IPS-18a (cell line): ENCODE measurements at regions not wholly inside any gene's neighbourhood (a gene's known extent, or its start where the extent isn't known, plus 50 kb on each side); places are given as distances from the start of the nearest gene placed in this dataset.

ENCODE experiments used
- H3K27ac ChIP-seq: one replicate; pipeline ENCODE4 v1.5.1; 2013; ENCODE audit warnings: low read length
- H3K27me3 ChIP-seq: one replicate; pipeline ENCODE4 v1.6.1; 2013; ENCODE audit warnings: mild to moderate bottlenecking, low read length; ENCODE audit not compliant: control insufficient read depth, insufficient read depth
- H3K36me3 ChIP-seq: one replicate; pipeline ENCODE4 v1.6.1; 2013; ENCODE audit warnings: low read depth, low read length; ENCODE audit not compliant: control insufficient read depth
- H3K4me1 ChIP-seq: one replicate; pipeline ENCODE4 v1.6.1; 2013; ENCODE audit warnings: low read depth, low read length; ENCODE audit not compliant: control insufficient read depth
- H3K4me3 ChIP-seq: one replicate; pipeline ENCODE4 v1.5.1; 2013; ENCODE audit warnings: low read length
- H3K9ac ChIP-seq: one replicate; pipeline ENCODE4 v1.6.1; 2013; ENCODE audit warnings: mild to moderate bottlenecking, low read length, moderate library complexity
- H3K9me3 ChIP-seq: one replicate; pipeline ENCODE4 v1.6.1; 2013; ENCODE audit warnings: low read depth, low read length; ENCODE audit not compliant: control insufficient read depth

DNA sequence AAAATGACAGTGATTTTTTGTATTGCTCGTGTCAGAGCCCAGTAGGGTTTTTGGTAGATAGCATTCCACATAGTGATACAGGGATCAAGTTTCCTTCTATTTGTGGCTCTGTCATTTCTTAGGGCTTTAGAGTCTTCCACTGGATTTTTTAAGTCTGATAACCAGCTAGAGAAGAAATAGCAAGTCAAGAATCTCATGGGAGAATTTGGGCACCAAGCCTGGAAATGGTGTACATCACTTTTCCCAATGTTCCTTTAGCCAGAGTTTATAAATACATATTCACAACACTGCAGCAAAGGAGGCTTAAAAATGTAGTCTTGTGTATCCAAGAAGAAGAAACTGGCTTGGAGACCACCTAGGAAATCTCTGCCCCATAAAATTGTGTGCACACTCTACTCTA is 647.1 kb upstream of the KLF4 start:
- no peak overlapping the region for H3K4me3 ChIP-seq
- H3K36me3 ChIP-seq: no peaks in the 10 kb centered on the region
- H3K9ac ChIP-seq: no peak overlapping the region
- no peaks in the 10 kb centered on the region for H3K9me3 ChIP-seq
- no peaks in the 10 kb centered on the region for H3K27me3 ChIP-seq
- H3K27ac ChIP-seq: no peak overlapping the region
- peaks cover 7% of the 10 kb centered on the region for H3K4me1 ChIP-seq

DNA sequence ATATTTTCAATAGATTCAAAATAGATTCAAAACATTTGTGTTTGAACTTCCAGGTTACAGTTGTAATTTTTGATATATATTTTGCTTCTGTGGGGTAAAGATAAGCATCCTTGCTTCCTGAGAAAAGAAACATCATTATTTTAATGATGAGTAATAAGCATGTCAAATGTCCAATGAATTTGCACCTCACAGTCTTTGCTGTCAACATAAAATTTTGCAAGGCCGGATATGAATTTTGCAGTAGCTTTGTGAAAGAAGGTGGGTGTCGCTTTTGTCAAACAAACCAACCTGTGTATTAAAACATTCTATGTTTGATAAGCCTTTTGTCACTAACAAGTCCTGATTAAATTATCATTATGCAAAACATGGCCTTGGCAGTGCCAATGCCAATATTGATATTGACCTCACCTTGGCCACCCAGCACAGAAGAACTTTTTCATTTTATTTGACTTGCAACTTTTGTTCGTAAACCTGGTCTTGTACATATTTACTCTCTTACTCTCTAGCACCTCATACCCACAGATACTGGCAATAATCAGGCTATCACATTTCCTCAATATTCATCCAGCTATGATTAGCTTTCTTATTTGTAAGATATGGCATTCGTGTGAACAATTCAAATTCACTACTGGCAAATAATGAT is 645.0 kb upstream of the KLF4 start:
- Histone ChIP-seq H3K9me3 (no peaks in the 10 kb centered on the region), H3K27me3 (no peaks in the 10 kb centered on the region), H3K9ac (no peak overlapping the region), H3K4me1 (peaks cover 7% of the 10 kb centered on the region), H3K4me3 (no peak overlapping the region), H3K36me3 (no peaks in the 10 kb centered on the region), H3K27ac (no peak overlapping the region)

DNA sequence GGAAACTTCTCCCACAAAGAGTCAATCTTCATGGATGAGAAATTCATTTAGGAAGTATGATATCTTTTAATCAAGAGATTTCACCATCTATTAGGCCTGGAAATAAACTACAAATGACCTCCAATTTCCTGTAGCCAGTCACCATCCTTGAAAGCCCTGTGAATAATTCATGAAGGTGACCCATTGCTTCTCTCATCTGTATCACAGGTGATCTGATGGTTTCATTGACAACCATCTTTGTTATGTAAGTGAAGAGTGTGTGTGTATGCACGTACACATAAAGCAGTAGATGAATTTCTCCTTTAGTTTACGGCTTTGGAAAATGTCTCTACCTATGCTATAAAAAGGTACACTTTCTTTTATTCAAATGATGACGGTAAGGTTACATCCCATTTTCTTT is 644.1 kb upstream of the KLF4 start:
- Histone ChIP-seq H3K27ac (no peak overlapping the region), H3K9me3 (no peaks in the 10 kb centered on the region), H3K9ac (no peak overlapping the region), H3K27me3 (no peaks in the 10 kb centered on the region), H3K4me1 (peaks cover 7% of the 10 kb centered on the region), H3K4me3 (no peak overlapping the region), H3K36me3 (no peaks in the 10 kb centered on the region)

DNA sequence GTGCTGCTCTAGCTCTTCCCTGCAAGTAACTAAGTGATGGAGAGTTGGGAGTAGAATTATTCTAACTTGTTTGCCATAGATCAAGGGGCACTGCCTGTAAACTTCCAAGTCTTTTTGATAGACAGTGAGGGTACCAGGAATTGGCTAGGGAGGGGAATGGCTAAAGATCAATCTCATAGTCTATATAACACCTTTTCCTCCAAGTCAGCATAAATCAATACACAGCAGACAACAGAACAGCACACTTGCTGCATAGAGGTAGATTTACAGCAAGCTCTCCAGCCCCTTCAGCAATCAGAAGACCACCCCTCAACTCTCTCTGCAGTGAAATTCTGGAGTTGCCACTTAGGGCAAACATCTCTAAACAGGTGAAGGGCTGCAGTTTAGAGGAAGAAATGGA is 643.5 kb upstream of the KLF4 start:
- Histone ChIP-seq H3K27me3 (no peaks in the 10 kb centered on the region), H3K4me1 (peaks cover 7% of the 10 kb centered on the region), H3K9ac (no peak overlapping the region), H3K27ac (no peak overlapping the region), H3K36me3 (no peaks in the 10 kb centered on the region), H3K4me3 (no peak overlapping the region), H3K9me3 (no peaks in the 10 kb centered on the region)

DNA sequence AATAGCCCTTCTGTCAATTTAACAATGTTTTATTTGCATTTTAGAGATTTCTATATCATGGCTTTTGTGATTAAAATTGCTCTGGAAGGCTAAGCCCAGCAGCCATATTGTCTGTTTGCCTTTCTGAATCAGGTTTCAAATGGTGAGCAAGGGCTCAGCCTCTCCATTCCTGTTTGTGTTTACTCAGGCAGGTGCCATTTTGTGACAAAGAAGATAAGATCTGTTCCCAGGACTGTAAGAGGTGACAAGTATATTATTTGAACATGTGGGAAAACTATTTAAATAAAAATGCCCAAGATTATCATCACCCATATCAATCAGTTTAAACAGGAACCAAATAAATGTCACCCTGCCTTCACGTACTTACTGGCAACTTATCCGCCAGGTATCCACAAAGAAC is 641.3 kb upstream of the KLF4 start:
- H3K9me3 ChIP-seq: no peaks in the 10 kb centered on the region
- no peaks in the 10 kb centered on the region for H3K36me3 ChIP-seq
- no peak overlapping the region for H3K4me3 ChIP-seq
- H3K9ac ChIP-seq: no peak overlapping the region
- no peak overlapping the region for H3K27ac ChIP-seq
- peaks cover 7% of the 10 kb centered on the region for H3K4me1 ChIP-seq
- H3K27me3 ChIP-seq: no peaks in the 10 kb centered on the region

DNA sequence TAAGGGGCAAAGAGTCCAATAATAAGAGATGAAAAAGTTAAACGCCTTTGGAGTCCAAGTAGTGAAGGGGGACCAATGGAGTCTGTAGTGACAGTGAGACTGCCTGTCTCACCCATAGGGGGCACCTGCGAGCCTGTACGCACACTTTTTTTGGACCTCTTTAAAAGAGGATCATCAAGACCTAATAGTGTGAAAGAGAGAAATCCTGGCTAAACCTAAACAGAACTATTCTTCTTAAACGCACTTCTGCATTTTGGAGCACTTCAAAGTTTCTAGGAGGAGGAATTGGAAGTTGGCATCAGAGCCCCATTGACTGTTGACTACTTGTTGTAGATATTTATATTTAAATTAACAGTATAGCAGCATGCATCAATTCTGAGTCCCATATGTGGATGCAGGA is 636.1 kb upstream of the KLF4 start:
- Histone ChIP-seq H3K9ac (no peak overlapping the region), H3K9me3 (no peaks in the 10 kb centered on the region), H3K27ac (no peak overlapping the region), H3K4me1 (peaks cover 6% of the 10 kb centered on the region), H3K36me3 (no peaks in the 10 kb centered on the region), H3K4me3 (no peak overlapping the region), H3K27me3 (no peaks in the 10 kb centered on the region)

DNA sequence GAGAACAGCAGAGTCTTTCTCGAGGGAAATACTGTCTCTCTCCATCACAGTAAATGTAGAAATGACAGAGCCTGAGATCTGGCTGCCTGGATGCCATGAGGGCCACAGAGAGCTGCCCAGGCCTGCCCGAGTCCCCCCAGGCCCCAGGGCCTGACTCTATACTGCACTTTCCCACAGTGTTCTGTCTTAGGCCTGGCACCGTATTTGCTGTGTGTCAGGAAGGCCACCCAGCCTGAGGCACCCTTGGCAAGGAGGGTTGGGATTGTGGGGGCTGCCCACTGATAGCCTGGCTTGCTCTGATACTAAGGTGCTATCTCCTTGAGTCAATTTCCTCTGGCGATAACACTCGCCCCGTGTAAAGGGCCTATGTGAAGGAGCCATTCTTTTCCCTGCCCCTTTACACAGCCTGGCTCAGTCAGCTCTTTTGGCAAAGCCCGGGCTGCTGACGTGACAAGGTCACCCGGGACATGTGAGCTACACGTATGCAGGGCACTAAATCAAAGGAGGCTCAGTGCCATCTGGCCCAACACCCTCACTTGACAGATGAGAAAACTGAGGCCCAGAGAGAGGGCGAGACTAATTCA is 630.1 kb upstream of the KLF4 start:
- H3K36me3 ChIP-seq: no peaks in the 10 kb centered on the region
- peaks cover 6% of the 10 kb centered on the region for H3K4me1 ChIP-seq
- no peaks in the 10 kb centered on the region for H3K9me3 ChIP-seq
- H3K9ac ChIP-seq: no peak overlapping the region
- no peak overlapping the region for H3K4me3 ChIP-seq
- H3K27ac ChIP-seq: no peak overlapping the region
- H3K27me3 ChIP-seq: no peaks in the 10 kb centered on the region

DNA sequence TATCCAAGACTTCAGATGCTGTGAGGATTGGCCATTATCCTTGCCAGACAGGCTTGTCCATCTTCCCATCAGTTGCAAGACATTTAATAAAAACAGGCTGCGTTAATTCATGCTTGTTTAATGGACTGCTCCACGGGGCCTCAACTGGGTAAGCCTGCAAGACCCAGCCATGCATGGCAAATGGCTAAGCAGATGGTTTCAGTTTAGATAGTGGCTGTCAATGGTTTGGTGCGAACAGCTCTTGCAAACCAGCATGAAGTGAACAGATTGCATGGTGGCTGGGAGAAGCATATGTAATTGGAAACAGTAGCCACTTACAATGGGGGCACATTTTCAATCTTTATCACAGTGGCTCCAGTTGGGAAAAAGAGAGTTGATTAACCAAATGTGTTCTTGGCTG is 628.2 kb upstream of the KLF4 start:
- Histone ChIP-seq H3K9ac (no peak overlapping the region), H3K27ac (no peak overlapping the region), H3K4me3 (no peak overlapping the region), H3K9me3 (no peaks in the 10 kb centered on the region), H3K27me3 (no peaks in the 10 kb centered on the region), H3K4me1 (no peaks in the 10 kb centered on the region), H3K36me3 (no peaks in the 10 kb centered on the region)

DNA sequence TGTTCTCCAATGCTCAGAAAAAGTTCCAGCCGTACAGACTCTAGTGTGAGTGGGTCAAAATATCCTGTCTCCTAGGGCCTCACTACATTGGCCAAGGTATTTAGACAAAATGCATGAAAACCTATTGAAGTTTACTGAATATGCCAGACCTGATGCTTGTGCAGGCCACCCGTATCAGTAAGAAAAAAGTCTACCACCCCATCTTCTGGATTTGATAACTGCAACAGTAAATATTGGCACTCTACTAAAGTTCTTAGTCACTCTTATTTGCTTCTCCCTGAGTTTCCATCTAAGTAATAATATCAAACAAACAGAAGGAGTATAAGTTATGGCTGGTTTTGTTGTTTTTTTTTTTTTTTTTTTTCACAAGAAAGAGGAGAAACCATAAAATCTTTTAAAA is 627.7 kb upstream of the KLF4 start:
- Histone ChIP-seq H3K27ac (no peak overlapping the region), H3K4me3 (no peak overlapping the region), H3K36me3 (no peaks in the 10 kb centered on the region), H3K9ac (no peak overlapping the region), H3K4me1 (no peaks in the 10 kb centered on the region), H3K27me3 (no peaks in the 10 kb centered on the region), H3K9me3 (no peaks in the 10 kb centered on the region)

DNA sequence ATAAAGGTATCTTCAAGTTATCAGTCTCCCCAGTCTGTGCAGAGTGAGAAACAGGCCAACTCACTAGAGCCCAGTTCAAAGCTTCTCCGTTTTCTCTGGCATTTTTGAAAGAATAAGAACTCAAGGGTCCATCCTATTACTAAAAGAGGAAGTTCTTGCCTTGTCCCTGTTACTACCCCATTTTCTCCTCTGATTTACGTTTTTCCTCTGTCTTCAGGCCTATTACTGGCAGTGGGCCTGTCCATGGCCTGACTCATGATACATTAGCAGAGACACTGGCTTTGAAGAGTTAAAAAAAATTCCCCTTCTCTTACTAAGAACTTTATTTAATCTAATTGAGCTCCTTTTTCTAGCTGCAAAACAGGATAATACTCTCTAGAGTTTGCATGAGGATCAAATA is 624.0 kb upstream of the KLF4 start:
- Histone ChIP-seq H3K9ac (no peak overlapping the region), H3K4me1 (no peaks in the 10 kb centered on the region), H3K27me3 (no peaks in the 10 kb centered on the region), H3K36me3 (no peaks in the 10 kb centered on the region), H3K4me3 (no peak overlapping the region), H3K27ac (no peak overlapping the region), H3K9me3 (no peaks in the 10 kb centered on the region)

DNA sequence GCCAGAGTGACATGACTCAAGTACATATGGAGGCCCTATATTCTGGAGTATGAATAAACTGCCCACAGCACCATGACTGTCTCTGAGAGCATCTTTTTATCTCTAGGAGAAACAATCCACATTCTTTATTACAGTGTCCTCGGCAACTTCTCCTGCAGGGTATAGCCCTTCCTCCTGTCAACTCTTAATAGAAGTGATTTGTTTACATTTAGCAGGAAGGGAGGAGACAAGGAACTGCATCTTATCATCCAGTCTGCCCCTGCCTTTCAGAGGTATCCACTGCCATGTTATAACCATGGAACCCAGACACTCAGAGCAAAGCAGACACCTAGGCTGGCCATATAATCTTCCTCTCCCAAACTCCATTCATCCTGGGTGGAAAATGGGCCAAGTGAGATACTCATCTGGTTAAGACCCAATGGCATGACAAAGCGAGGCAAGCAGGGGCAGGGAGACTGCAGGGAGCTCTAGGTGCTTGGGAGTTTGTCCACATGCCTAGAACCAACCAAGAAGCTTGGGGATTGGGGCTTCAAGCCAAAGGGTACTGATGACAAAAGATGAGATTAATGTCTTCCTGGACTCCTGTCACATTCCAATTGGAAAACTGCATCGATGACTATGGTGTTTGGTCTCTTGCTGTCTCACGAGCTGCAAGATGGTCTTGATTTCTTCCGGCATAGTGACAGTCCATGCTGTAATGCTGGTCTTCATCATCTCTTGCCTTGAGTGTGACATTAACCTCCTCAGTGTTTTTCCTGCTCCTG is 620.5 kb upstream of the KLF4 start:
- H3K9me3 ChIP-seq: no peaks in the 10 kb centered on the region
- H3K27me3 ChIP-seq: no peaks in the 10 kb centered on the region
- H3K9ac ChIP-seq: no peak overlapping the region
- H3K36me3 ChIP-seq: no peaks in the 10 kb centered on the region
- no peak overlapping the region for H3K4me3 ChIP-seq
- H3K27ac ChIP-seq: no peak overlapping the region
- no peaks in the 10 kb centered on the region for H3K4me1 ChIP-seq
